ENCODE measurements at regions not wholly inside any gene's neighbourhood (a gene's known extent, or its start where the extent isn't known, plus 50 kb on each side); places are given as distances from the start of the nearest gene placed in this dataset.

DNA sequence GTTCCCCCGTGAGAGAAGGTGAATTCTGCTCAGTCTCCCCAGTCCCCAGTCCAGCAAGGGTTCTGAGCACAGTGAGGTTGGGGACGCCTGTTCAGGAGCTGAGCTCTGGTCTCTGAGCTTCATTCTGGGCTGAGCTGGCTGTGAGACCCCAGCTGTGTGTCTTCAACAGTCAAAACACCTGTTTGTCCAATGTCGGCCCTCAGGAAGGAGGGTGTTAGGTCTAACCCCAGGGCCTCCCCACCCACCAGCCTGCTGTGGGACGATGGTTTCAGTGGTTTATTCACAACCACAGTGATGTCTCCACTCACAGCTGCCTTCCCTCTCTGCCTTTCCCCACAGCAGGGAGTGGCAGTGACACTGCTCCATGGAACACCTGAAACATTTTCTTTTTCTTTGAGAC, 1282.9 kb downstream of the TBC1D22A start:
- Histone ChIP-seq H3K9me1 (ENCODE audit: insufficient read depth, low read length) (no peaks in the 10 kb centered on the region), H3K27me3 (ENCODE audit: control insufficient read depth, insufficient read depth, low read length) (no peaks in the 10 kb centered on the region), H2BK5ac (ENCODE audit: low read depth, low read length, poor library complexity, severe bottlenecking) (no peak overlapping the region), H3K4ac (ENCODE audit: low read depth, low read length) (no peak overlapping the region), H4K20me1 (ENCODE audit: insufficient read depth, low read length) (no peaks in the 10 kb centered on the region), H3K23ac (ENCODE audit: low read depth, low read length) (no peak overlapping the region), H3K4me1 (ENCODE audit: control insufficient read depth, insufficient read depth, low read length) (no peaks in the 10 kb centered on the region), H3K18ac (ENCODE audit: low read depth, low read length) (no peak overlapping the region), H3K4me2 (ENCODE audit: low read depth, low read length) (no peak overlapping the region), H2BK20ac (ENCODE audit: low read depth, low read length) (no peak overlapping the region), H3K27ac (ENCODE audit: insufficient read depth, low read length) (no peak overlapping the region), H2BK15ac (ENCODE audit: low read depth, low read length) (no peak overlapping the region), H3K14ac (replicated peaks; ENCODE audit: low read depth, low read length) (no peak overlapping the region), H3K79me1 (ENCODE audit: low read depth in 1 of 2, low read length in 2 of 2) (no peaks in the 10 kb centered on the region), H4K8ac (ENCODE audit: low read depth in 2 of 2, low read length in 2 of 2) (no peak overlapping the region), H2BK120ac (ENCODE audit: low read depth, low read length) (no peak overlapping the region), H3K9me3 (ENCODE audit: control insufficient read depth, insufficient read depth, low read length) (peaks cover 43% of the 10 kb centered on the region), H2AK9ac (replicated peaks; ENCODE audit: low read depth, low read length, poor library complexity) (no peak overlapping the region), H3K4me3 (ENCODE audit: insufficient read depth, low read depth, low read length) (no peak overlapping the region), H3K56ac (ENCODE audit: extremely low read depth, insufficient read depth, low read length) (no peak overlapping the region), H4K5ac (ENCODE audit: low read depth, low read length) (no peak overlapping the region), H2AK5ac (ENCODE audit: low read depth, low read length) (no peak overlapping the region), H3K36me3 (ENCODE audit: control insufficient read depth, insufficient read depth, low read length) (no peaks in the 10 kb centered on the region), H3K9ac (ENCODE audit: low read depth, low read length) (no peak overlapping the region), H4K91ac (ENCODE audit: insufficient read depth, low read depth, low read length) (no peak overlapping the region), H2AFZ (replicated peaks; ENCODE audit: low read length, poor library complexity) (no peak overlapping the region)
- dilution Hi-C loops (cut with HindIII; ENCODE audit: low sequenced_read_pairs, unreplicated experiment) (no loop called here), intact Hi-C loops (cut with micrococcal nuclease) (no loop called here), in situ Hi-C loops (cut with MboI; ENCODE audit: low sequenced_read_pairs) (no loop called here)
- CTCF ChIA-PET: no interaction called here
- POLR2A ChIA-PET (ENCODE audit: unreplicated experiment): no interaction called here
- DNase-seq (no peak), ATAC-seq (ENCODE audit: low read depth) (no peak)
- TF ChIP-seq POLR2A (IDR thresholded peaks at IDR 0.05; ENCODE audit: low read depth, low read length) (no peak), RCOR1 (IDR thresholded peaks at IDR 0.05; ENCODE audit: insufficient replicate concordance, low read length) (no peak), CHD1 (IDR thresholded peaks at IDR 0.05; ENCODE audit: low read depth, low read length) (no peak), CEBPB (IDR thresholded peaks at IDR 0.05; ENCODE audit: low read depth, low read length) (no peak), NFE2L2 (IDR thresholded peaks at IDR 0.05; ENCODE audit: low read depth, low read length) (no peak)
- TF ChIP-seq, protein P1, sequence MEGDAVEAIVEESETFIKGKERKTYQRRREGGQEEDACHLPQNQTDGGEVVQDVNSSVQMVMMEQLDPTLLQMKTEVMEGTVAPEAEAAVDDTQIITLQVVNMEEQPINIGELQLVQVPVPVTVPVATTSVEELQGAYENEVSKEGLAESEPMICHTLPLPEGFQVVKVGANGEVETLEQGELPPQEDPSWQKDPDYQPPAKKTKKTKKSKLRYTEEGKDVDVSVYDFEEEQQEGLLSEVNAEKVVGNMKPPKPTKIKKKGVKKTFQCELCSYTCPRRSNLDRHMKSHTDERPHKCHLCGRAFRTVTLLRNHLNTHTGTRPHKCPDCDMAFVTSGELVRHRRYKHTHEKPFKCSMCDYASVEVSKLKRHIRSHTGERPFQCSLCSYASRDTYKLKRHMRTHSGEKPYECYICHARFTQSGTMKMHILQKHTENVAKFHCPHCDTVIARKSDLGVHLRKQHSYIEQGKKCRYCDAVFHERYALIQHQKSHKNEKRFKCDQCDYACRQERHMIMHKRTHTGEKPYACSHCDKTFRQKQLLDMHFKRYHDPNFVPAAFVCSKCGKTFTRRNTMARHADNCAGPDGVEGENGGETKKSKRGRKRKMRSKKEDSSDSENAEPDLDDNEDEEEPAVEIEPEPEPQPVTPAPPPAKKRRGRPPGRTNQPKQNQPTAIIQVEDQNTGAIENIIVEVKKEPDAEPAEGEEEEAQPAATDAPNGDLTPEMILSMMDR (conservative IDR thresholded peaks at IDR 0.05; ENCODE audit: low read depth, low read length): no peak
- TF ChIP-seq, protein P2, sequence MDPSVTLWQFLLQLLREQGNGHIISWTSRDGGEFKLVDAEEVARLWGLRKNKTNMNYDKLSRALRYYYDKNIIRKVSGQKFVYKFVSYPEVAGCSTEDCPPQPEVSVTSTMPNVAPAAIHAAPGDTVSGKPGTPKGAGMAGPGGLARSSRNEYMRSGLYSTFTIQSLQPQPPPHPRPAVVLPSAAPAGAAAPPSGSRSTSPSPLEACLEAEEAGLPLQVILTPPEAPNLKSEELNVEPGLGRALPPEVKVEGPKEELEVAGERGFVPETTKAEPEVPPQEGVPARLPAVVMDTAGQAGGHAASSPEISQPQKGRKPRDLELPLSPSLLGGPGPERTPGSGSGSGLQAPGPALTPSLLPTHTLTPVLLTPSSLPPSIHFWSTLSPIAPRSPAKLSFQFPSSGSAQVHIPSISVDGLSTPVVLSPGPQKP (IDR thresholded peaks at IDR 0.05; ENCODE audit: borderline replicate concordance, low read depth, low read length): no peak
- BruUV-seq (replicated peaks): no TSS peak
- WGBS, 2 experiments (ENCODE audit: extremely low coverage in 2 of 2, insufficient read length in 1 of 2): 0% methylated on average over 1 of the region's 4 CpGs; no CpG with 5 or more reads in 1 of the 2 experiments

All from IMR-90 (cell line).